Keratinocyte (primary cell): ENCODE measurements at regions not wholly inside any gene's neighbourhood (a gene's known extent, or its start where the extent isn't known, plus 50 kb on each side); places are given as distances from the start of the nearest gene placed in this dataset.

ENCODE experiments used
- EZH2 ChIP-seq: IDR thresholded peaks from one replicate; pipeline ENCODE4 v1.6.1; 2012; ENCODE audit warnings: inconsistent platforms, mild to moderate bottlenecking, low read length, moderate library complexity
- TF ChIP-seq, protein P1 (sequence below), 3 experiments: IDR thresholded peaks in 1 of 3; conservative IDR thresholded peaks in 1 of 3; optimal IDR thresholded peaks in 1 of 3; 2 replicates in 2 of 3; 3 replicates in 1 of 3; pipeline versions ENCODE3 to v1.5.1; 2011; ENCODE audit warnings: low read length in 3 of 3, mild to moderate bottlenecking in 3 of 3, moderate library complexity in 2 of 3, control low read depth in 1 of 3, inconsistent platforms in 1 of 3; ENCODE audit not compliant: insufficient read depth in 2 of 3; ENCODE audit errors: extremely low read depth in 1 of 3

DNA sequence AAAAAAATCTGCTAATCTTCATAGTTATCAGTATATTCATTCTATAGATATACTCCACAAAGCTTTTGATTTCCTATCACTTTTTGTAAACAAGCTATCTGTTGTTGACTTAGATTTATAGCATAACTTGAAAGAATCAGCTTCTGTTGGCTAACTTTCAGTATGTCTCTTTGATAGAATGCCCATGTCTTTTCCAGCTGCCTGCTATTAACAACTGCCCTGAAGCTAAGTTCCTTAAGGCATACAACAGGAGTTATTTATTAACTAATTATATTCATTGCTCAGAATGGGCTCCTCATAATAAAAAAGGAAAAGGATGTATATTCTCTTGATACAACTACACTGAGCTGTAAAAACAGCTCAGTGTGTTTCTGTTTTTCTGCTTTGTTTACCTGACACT lies 293.9 kb downstream of the TUSC7 start:
- TF ChIP-seq, protein P1, sequence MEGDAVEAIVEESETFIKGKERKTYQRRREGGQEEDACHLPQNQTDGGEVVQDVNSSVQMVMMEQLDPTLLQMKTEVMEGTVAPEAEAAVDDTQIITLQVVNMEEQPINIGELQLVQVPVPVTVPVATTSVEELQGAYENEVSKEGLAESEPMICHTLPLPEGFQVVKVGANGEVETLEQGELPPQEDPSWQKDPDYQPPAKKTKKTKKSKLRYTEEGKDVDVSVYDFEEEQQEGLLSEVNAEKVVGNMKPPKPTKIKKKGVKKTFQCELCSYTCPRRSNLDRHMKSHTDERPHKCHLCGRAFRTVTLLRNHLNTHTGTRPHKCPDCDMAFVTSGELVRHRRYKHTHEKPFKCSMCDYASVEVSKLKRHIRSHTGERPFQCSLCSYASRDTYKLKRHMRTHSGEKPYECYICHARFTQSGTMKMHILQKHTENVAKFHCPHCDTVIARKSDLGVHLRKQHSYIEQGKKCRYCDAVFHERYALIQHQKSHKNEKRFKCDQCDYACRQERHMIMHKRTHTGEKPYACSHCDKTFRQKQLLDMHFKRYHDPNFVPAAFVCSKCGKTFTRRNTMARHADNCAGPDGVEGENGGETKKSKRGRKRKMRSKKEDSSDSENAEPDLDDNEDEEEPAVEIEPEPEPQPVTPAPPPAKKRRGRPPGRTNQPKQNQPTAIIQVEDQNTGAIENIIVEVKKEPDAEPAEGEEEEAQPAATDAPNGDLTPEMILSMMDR (optimal IDR thresholded peaks at IDR 0.05 in 1 of 3, IDR thresholded peaks at IDR 0.05 in 1 of 3, conservative IDR thresholded peaks at IDR 0.05 in 1 of 3; ENCODE audit: extremely low read depth in 1 of 3, insufficient read depth in 2 of 3, low read length in 3 of 3): no peak
- TF ChIP-seq EZH2: no peak
